CD4-positive, alpha-beta T cell treated with Interleukin-10 for 1 hour (primary cell): ENCODE measurements at regions not wholly inside any gene's neighbourhood (a gene's known extent, or its start where the extent isn't known, plus 50 kb on each side); places are given as distances from the start of the nearest gene placed in this dataset.

Experiments used
- DNase-seq: peaks from one replicate; pipeline ENCODE4 v3.0.0-alpha.2; 2020

DNA sequence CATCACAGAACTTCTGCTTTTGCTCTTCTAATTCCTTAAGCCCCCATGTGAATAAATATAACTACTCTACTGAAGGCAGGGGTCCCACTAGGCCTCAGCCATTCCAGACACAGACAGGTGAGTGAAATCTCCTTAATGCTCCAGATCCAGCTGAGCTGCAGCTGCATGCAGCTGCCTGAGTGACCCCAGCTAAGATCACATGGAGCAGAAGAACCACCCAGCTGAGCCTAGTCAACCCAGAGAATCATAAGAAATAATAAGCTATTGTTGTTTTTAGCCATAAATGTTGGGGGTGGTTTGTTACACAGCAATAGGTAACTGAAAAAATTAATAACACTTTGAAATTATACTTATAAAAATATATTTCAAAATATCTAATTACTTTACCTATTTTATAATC is 220.3 kb downstream of the SIPA1L2 start:
- DNase-seq: no peak

DNA sequence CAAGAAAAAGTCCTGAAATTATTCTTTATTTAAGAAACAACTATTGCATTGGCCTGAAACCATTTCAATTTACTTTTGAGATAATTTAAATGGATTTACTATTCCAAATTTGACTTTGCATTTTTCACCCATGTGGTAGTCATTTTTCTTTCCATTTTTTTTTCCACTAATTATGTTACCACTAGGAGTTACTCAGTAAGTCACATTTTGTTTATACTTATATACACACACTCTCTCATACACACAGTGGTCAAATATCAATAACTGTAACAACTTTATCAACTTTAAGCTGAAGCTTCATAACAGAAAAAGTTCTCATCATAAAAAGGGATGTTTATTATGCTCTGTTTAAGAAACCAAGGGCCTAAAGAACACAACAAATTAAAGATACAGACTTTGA is 222.8 kb downstream of the SIPA1L2 start:
- DNase-seq: no peak

DNA sequence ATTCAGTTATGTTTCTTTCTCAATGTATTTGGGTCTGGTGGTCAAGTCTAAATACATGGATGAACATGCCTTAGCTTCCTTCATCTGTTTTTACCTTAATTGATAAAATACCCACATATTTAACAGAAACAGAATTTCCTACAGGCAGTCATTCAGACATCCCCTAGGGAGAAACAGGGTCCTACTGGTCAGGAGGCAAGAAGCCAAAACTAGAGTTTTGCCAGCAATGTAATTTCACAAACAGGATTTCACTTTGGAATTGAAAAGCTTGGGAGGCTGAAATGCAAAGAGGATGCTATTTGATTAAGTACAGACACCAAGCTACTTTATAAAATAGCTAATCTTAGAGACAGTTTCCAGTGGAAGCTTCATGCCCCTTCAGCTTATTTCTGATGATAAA is 224.2 kb downstream of the SIPA1L2 start:
- DNase-seq: no peak

DNA sequence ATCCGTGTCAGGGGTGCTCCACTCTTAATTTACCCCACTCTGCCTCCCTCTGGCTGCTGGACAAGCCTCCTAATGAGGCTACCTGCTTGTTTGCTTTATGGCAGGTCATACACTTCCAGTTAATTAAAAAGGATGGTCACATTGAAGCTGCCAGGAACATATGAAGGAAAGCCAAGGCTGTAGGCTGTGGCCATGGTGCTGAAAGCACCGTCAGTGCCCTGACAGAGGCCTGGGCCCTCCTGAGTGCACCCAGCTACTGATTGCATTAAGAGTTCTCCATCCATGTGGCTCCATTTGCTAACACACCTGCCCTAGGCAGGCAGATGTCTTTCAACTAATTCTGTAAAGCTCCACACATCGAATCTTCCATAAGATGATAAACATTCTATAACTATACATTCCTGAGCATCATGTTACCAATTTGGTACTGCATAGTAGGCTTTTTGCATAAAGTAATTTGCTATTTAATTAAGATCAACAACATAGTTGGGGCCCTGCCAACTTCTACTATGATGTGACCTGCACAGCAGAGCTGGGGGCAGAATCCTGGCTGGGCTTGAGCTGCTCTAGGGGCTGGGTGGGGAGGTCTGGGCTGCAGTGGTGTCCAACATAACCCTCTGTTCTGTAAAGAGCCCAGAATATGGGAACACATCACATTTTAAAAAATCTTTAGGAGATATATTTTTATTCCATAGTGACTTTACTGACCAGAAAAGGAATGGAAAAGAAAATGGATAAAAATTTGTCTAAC is 224.8 kb downstream of the SIPA1L2 start:
- no peak for DNase-seq

DNA sequence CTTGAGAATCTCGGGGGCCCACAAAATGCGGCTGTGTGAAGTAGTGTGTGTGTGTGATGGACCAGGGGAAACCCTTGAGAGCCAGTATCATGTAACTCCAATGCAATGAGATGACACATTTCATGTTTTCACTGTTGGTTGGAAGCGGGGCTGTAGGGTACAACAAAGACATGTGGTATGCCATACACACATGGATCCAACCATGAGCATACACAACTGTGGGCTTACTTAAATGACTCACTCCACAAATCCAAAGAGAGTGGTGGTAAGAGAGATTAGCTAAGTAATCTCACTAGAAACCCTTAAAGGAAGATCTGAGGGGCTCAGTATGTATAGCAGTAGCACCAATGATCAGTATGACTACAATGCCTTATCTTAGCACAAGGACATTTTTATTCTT is 225.7 kb downstream of the SIPA1L2 start:
- no peak for DNase-seq

DNA sequence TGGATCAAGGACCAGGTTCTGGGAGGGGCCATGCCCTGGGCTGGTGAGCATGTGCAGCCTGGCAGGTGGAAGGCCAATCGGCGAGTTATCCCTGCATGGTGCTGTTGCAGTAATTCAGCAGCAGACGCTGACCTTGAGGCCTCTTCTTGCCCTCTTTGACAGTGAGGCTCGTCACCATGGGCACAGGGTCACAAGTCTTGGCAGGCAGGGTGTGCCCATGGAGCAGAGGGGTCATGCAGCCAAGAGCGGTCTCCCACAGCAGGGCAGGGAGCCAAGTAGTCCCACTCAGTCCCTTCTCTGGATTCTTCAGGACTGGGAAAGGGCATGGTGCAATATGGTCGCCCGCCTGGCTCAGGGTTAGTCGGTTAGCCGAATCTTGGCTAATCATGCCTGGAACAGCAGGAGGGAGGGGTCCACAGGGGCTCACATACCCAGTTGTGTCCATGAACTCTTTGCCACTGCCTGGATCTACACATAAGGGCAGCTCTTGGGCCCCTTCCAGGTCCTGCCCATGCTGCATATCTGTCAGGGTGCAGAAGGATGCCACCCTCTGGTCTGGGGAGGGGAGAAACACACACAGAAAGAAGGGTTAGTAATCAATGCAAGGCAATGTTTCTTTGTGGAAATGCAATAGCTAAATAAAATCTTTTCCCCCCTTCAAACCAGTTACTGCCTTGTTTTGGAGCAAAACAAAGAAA is 226.8 kb downstream of the SIPA1L2 start:
- DNase-seq: no peak

DNA sequence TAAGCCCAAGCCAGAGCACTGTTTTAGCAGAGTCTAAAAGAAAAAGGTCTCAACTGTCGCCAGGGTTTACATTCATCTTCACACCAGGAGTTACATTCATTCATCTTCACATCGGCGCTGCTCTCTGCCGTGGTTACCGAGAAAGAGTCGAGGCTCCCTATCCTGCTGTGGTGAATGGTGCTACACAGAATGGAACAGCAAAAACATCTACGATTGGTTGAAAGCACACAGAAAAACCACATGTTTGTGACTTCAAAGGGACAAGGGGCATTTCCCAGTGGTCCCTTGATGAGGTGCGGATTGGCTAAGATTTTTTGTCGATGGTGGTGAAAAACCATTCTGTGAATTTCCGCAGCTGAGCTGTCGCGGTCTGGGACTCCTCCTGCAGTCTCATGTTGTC is 231.1 kb downstream of the SIPA1L2 start:
- peak; percentile 9 for DNase-seq

DNA sequence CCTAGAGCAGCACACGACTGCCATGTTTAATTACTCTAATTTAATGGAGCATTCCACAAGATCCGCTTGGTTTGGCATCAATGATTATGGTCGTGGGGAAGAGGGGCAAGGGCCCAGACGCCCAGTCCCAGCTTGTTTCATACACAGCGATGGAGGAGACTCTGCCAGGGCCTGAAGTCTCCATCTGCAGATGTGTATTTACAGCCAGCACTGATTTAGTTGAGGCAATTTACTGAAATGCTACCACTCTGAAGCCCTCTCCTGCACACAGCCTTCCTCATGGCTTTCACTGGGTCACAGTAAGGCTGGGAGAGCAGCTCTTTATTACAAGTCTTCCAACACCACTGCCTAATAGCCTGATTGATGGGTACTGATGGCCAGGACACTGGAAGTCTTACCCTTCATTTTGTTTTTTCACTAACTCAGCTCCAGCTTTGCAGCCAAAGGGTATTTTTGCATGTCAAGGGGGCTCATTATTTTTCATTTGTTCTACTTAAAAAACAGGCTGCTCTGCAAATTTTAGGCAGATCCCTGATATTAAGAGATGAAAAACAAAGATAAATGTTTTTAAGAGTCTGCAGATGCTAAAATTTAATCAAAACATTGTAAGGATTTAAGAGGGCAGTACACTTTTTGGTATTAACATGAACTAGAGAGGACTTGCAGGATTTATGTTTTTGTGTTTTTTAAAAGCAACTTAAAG is 236.3 kb downstream of the SIPA1L2 start:
- no peak for DNase-seq

DNA sequence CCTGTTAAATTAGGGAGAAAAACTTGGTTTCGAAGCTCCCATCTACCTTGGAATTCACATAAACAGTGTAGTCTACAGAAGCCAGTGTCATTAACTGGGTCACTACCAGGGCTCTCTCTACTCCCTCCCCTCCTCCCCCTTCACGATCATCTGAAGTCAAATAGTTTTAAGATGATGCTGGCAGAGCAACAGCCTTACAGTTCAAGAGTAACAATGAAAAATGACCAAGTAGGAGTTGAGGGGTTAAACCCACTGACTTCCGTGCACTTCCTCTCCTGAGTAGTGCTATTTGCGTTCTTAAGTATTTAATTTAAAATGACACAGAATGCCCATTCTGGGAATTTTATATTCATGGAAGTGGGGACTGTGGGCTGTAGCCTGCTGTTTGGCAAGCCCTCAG is 236.9 kb downstream of the SIPA1L2 start:
- DNase-seq: no peak

DNA sequence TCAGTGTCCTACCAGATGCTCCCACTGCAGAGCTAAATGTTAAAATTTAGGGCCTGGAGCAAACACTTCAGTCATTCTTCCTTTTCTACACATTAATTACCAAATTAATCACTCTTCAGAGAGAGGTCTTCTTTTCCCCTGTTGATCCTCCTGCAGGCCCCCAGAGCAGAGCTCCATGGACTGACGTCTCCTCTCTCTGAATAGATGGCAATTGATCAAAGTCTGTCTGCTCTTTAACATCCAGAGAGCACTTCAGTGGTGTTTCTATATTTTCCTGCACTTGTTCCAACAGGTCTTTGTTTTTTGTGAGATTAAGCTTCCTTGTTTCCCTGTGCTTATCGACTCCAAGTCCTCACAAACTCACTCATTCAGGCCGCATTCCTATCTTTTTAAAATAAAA is 239.3 kb downstream of the SIPA1L2 start:
- no peak for DNase-seq

DNA sequence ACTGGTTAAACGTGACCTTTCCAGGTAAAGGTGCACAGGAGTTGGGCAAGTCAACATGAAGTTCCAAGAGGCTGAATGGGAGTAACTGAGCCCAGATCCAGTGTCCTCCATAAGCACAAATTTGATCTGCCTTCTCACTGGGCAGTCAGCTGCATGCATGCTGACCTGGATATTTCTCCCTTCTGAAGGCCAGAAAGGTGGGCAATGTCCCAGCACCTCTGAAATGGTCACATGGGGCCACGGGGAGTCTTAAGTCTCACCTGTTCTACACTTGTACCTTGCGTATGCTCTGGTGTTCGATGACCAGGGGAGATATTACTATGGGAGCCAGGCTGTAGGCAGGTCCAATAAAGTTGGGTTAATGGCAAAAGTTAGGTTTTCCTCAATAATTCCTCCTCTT is 240.2 kb downstream of the SIPA1L2 start:
- no peak for DNase-seq

DNA sequence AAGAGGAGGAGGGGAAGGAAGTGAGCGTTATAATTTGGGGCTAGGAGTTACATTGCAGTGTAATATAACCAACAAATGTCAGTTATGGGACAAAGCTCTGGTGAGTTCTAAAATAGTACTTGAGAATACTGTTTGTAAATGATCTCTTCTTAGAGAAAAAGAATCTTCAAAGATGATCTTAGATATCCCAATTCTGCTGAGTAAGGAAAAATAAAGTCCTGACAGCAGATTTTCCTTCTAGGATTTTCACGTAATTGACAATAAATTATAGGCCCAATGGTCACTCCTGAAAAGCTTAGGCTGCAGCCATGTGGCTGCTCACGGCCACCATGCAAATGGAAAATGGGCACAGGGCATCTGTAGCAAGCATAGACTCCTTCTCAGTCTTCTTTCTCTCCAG is 241.6 kb downstream of the SIPA1L2 start:
- DNase-seq: no peak

DNA sequence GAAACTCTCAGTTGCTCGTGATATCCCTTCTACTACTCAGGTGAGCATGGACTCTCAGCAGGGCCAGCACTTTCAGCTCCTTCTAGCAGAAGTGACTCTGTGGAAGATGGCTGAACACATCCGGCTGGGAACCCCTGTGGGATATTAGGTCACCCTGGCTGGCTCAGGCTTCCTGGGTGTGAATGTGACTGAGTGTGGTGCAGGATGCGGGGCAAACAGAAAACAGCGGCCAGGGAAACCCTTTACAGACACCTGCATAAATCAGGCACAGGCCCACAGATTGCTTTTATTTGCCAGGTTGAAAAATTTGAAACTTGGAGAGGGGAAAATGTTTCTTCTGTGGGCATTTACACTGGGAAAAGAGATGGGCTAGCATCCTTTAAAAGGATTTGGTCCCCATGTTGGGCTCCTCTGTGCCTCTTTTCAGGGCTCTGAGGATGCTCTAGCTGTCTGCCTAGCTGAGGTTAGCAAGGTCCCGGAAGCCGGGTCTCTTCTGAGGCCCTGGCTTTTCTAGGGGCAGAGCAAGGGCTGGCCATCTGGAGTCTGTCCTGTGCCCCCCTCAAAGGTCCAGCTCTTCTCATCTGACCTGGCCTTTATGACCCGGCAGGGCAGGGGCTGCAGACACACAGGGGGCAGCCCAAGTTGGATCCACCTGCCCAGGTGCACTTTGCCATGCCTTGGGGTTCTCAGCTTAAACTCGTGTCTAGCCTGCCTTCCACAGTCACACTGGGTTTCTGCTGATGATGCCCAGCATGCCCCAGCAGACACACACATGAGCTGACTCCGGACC is 243.0 kb downstream of the SIPA1L2 start:
- no peak for DNase-seq

DNA sequence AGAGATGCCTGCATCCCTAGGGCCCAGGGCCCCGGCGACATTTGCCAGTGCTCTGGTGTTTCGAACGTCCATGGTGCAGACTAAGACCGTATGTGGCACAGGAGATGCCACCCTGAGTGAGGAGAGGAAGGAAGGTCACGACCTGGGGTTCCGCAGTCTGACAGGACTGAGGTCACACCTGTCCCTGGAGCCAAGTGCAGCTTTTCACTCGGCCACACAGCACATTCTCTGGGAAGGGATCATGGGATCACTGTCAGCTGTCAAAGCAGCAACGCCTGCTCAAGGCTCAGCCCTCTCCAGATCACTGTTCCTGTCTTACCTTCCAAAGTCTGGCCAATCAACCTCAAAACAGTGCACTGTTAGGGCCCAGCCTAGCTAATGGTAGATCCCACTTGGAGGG is 243.6 kb downstream of the SIPA1L2 start:
- no peak for DNase-seq

DNA sequence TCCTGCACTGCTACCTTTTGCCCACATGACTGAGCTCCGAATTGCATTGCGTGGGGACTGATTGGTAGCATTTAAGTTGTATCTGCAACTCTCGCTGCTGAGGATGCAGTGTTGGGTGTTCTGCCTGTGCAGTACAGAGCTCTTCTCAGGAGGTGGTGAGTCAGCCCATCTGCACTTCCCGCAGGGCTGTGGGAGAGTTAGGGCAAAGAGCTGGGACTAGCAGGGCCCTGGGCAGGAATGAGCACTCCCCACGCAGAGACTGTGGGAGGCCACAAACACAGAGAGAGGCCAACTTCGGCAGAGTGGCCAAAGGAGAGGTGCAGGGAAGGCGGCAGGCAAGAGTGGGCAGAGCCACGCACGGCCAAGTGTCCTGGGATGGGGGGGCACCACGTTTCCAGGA is 244.7 kb downstream of the SIPA1L2 start:
- DNase-seq: no peak

DNA sequence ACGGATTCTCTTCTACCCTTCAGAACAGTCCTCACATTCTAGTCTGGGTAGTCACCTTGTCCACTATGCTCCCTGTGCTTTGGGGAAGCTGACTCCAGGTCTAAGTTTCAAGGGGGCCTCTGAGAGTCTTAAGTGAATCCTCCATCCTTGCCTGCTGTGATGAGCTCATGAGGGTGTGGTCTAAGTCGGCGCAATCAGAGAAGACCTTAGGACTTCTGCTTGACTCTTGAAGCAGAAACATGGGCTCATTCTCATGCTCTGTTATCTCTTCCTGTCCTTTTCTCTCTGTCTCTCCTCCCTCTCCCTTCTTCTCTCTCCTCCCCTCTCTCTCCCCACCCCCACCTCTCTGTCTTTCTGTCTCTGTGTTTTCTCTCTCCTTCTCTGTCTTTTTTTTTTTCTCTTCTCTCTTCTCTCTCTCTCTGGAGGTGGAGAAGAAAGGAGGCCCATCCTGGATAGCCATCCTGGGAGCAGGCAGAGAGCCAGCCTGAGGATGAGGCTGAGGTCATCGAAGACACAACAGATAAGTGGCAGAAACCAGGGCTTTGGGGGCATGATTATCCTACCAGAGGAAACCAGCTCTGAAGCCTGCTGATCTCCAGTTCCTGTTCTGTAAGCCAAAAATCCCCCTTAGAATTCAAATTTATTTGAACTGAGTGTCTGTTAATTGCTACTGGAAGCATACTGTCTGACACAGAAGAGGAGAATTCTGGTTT is 245.6 kb downstream of the SIPA1L2 start:
- DNase-seq: no peak

DNA sequence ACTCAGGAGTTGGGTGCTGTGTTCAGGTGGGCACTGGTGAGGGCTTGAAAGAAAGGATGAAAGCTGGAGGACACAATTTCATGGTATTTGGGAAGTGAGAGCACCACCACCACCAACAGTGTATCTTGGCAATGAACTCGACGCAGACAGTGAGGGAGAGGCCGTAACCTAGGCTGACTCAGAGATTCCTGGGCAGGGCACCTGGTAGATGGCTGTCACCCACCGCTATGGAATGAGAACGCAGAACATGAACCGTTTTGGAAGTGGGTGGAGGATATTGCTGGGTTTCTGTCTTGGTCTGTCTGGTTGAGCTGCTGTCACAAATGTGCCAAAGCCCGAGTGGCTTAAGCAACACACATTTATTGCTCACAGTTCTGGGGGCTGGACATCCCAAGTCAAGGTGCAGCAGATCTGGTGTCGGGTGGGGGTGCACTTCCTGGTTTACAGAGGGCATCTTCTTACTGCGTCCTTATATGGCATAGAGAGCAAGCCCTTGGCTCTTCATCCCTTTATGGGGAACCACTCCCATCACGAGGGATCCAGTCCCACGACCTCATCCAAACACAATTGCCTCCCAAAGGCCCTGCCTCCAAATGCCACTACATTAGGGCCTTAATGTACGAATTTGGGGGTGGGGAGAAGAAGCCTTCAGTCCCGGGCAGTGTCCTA is 246.3 kb downstream of the SIPA1L2 start:
- no peak for DNase-seq

DNA sequence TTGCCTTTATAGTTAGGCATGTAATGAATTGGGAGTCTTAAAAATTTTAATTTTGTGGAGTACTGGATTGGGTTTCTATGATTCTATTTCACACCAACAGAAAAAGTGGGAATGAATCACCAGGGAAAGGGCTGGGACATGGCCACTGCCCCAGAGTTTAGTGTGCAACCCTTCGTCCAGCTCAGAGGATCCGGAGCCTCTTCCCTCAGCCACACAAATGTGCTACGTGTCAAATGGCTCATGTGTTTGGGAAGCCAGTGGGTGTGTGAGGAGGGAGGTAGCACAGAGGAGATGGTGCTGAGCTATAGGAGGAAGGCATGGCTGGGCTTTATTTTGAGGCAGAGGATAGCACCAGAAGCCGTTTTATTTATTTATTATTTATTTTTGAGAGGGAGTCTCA is 247.3 kb downstream of the SIPA1L2 start:
- no peak for DNase-seq

DNA sequence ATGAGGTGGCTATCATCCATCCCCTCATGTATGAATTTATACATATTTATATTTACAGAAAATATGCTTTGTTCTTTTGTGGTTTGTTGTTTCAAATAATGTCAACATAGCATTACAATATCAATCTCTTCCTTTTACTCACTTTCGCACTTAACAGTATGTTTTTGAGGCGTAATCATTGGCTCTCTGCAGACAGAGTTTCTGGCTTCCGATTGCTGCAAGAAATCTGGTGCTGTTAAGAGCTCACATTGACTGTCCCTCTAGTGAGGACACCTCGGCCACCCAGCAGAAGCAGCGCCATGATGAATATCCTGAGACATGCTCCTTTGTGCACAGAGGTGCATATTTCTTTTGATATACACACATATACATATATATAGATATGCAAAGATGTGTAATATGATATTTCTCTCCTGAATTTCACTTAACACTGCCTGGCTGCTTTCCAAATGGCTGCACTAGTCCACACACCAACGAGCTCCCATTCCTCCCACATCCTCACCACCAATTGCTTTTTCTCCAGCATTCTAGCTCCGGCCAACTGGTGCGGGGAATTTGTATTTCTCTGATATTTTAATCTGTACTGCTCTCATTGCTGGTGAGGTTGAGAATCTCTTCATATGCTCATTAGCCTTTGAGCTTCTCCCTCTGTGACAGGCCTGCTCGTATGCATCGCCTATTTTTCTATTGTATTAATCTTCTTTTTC is 248.4 kb downstream of the SIPA1L2 start:
- no peak for DNase-seq

DNA sequence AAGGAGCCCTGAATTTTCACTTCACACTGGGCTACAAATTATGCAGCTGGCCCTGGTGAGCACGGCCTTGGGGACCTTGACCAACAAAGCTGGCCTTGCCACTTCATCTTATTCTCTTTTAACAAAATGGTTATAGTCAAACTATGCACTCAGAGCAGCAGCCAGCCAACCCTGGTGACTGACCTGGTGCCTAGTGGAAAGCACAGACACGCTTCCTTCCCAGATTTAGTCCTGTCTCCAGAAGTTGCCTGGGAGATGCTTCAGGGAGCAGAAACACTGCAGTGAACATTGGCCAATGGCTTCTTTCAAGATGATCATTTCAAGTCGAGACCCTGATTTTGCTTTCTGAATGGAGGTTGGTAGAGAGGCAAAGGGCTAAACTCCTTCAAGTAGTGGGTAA is 249.3 kb downstream of the SIPA1L2 start:
- no peak for DNase-seq

DNA sequence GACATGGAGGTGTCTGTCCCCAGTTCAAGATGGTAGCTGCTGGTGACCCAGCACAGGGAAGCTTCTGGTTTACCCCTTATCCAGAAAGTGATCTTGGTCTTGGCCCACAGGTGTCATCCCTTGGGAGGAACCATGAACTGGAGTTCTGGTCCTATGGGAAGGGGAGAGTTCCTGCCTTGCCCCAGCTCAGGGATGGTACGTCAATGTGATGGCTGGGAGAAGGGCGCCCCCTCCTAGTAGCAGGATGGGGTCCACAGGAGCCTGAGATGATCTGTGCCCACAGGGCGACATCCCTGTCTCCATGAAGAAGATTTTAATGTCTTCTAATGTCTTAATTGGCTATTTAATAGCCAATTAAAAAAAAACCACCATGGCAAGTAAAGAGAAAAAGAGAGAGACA is 249.8 kb downstream of the SIPA1L2 start:
- DNase-seq: no peak

DNA sequence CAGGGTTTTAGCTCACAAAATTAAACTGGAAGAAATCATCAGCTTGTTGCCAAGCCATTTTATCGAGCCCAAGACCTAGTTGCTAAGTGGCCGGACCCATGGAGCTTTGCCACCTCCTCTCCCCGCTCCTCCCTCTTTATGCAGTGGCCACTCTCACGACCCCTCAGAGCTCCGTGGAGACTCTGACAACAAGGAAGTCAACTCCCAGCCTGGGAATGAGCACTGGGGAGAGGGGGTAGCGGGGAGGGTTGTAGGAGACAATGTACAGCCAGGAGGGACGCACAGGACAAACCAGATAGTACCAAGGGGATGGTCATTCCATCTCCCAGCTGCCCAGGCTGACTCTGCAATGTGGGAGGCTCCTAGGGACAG is 250.9 kb downstream of the SIPA1L2 start:
- no peak for DNase-seq
